NCI-H748 (cell line): ENCODE measurements at regions not wholly inside any gene's neighbourhood (a gene's known extent, or its start where the extent isn't known, plus 50 kb on each side); places are given as distances from the start of the nearest gene placed in this dataset.

Experiments used
- DNase-seq: peaks from one replicate; lab custom pipeline; 2025; ENCODE audit not compliant: unreplicated experiment; lab: John Stamatoyannopoulos, UW

DNA sequence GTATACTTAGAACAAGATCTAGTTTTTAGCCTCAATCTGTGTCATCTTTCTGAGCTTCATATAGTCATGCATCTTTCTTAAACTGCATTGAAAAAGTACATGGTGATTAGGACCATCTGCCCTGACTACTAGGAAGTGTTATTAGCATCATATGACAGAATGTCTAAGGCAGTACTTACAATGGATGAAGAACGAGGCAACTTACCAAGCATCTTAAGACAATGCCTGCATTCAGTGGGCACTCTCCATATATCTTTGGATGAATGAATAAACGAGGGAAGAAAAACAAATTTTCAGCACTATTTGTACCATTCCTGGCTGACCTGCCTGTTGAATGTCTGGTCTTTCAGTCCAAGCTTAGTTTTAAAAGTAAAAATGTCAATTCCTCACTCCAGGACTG is 185.4 kb upstream of the EPHA3 start:
- DNase-seq: no peak

DNA sequence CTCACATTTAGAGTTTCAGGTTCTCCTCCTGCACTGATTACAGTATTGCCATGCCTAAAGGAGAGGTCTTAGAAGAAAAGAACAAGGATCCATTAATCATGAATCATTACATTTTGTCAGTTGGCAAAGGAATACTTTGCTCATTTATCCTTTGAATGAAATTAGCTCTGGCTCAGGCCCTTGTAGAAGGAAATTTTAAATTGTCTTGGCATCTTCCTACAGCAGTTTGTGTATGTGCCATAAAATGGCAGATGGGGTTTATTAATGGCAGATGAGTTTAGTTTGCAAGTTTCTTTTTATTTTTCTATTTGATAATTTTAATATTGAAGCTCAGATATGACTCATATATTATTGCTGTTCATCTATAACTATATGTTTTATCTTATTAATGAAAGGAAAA is 181.2 kb upstream of the EPHA3 start:
- DNase-seq: no peak

DNA sequence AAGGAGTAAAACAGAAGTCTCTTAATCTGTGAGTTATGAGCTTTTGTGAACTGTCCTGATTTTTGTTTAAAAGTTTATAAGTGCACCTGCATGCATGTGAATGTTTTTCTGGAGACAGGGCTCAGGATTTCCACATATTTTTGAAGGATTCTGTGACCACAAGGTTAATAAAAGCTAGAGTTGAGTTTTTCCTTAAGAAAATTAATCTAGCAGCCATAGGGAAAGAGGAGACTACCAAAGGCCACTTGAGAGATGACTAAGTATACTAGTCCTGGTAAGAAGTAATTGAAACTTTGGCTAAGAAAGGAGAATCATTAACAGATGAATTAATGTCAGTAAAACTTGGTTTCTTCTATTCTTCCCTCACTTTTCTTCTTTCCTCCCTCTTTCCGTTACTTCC is 176.8 kb upstream of the EPHA3 start:
- no peak for DNase-seq

DNA sequence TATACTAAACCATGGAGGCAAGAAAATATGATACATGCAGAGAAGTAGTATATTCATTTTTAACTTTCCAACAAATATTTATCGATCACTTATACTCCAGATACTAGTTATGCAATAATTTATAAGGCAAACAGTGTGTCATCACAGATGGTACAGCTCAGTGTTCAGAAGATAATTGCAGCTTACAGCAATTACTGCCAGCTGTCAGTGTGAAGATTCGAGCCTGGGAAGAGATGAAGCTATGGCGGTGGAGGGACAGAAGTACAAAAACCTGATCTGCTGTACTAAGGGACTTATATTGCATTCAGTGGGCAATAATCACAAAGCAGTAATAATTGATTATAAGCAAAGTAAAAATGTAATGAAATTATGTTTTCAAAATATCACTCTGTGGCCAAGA is 170.6 kb upstream of the EPHA3 start:
- DNase-seq: peak; percentile 37

DNA sequence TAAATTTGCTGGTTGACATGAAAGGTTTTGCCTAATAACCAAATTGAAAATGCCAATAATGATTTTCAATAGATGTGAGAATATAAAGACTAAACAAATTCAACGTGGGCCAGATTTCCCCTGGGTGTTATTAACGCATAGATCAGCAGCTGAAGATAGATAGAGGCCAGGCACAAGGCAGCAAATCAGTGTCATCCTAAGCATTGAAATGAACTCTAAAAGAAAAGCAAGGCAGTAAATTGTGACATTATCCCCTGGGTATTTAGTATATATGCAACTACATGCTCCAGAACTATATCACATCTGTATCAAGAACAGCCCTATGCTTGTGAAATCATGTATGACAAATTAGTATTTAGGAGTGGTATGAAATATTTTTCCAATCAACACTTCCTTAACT is 167.1 kb upstream of the EPHA3 start:
- no peak for DNase-seq

DNA sequence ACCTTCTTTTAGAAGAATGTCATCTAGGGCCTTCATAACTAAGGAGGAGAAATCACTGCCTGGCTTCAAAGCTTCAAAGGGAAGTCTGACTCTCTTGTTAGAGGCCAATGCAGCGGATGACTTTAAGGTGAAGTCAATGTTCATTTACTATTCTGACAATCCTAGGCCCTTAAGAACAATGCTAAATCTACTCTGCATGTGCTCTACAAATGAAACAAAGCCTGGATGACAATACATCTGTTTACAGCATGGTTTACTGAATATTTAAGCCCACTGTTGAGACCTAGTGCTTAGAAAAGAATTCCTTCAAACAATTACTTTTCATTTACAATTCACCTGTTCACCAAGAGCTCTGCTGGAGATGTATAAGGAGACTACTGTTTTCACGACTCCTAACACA is 160.4 kb upstream of the EPHA3 start:
- DNase-seq: no peak

DNA sequence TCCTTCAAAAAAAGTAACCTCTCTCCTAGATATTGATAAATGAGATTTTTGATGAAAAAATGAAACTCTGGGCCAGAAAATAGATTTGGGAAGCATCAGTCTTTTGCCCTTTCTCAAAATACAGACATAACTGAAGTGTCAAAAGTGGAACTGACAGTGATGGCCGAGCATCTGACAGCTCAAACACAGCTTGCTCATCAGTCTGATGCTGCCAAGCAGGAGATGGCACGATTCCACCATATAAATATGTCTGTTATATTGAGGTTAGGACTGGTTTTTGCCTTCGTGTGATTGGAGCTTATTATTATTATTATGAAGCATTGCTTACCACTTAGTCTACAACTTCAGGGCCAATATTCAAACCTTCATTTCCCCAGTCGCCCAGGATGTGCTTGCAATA is 152.6 kb upstream of the EPHA3 start:
- no peak for DNase-seq

DNA sequence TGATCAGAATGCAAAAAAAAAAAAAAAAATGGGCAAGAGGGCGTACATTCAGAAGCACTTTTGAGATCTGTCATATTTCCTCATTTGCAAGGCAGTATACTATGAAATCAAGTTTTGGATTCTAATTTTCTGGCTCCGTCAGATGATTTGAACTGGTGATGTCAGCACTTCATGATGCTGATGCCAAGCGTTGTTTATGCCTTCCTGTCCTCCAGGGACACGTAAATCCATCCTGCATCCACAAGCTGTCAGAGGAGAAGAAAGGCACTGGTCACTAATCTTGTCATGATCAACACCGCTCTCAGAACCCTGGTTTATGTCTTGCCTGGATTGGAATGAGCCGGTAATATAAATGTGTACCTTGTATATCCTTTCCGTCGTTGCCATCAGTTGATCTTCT is 152.1 kb upstream of the EPHA3 start:
- no peak for DNase-seq

DNA sequence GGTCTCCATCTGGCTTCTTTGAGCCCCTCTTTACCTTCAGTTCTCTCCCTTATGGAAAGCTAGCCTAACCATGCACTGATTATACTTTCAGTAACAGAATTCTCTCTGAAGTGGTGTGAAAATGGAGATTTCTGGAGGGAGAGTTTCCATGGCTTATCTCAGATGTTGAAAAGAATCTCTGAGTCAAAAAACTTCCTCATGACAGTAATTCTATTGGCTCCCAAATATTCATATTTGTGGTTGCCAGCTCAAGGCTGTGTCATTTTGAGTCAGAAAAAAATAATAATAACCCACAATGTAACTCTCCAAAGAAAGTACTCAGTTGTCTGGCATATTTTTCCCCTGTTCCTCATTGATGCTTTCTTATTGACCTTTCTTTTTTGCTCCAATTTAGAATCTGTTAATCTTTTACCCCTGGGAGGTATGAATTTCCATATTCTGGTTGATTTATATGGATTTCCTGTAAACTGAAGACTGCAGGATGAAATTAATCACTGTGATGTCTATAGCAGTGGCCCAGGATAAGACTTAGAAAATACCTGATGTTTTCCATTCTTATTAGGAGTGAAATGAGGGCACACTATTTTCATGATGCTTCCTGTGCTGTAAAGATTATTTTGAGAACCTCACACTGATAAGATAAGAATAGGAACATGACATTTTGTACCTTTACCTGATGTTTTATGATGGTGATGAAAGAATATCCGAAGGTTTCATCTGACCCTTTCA is 149.5 kb upstream of the EPHA3 start:
- no peak for DNase-seq

DNA sequence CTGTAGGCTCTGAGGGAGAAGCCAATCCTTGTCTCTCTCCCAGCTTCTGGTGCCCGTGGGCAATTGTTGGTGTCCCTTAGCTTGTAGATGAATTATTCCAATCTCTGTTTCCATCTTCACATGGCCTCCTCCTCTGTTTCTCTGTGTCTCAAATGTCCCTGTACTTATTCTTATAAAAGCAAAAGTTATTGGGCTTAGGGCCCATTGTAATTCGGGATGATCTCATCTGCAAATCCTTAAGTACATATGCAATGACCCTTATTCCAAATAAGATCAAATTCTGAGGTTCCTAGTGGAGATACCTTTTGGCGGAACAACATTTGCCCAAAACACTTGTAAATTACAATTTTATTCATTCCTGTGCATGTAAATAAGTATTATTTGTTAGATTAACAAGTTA is 147.4 kb upstream of the EPHA3 start:
- DNase-seq: no peak

DNA sequence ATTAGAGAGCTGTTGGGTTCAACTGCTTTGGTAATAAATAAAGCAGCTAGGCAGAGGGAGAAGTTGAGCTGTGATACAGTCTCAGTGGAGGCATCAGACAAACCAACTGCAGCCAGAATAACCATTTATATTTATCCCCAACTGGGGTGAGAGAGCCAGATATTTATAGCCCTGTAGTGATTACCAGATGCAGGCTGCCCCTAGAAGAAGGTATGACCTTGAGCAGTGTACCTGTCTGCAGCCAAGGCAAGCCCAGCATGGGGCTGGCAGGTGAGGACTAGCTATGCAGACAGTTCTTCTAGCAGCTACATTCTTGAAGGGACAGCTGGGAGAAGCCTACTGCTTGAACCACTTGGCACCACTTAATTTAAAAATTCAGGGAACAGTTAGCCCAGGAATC is 144.4 kb upstream of the EPHA3 start:
- DNase-seq: no peak

DNA sequence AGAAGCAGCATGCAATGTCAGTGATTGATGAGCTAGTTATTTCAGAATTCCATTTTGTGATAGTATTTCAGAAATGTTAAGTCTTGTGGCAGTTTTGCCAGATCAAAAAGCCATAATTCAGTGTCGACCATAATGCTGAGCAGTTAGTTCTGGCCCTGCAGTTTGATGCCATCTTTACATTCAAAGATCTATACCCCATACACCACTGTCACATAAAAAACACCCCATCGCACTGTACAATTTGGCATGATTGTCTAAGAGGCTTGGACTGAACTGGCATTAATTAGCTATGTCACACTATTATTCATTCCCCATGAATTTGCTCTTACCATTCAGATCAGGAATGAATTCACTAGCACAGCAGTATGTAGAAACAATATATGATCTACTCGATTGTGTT is 127.7 kb upstream of the EPHA3 start:
- no peak for DNase-seq

DNA sequence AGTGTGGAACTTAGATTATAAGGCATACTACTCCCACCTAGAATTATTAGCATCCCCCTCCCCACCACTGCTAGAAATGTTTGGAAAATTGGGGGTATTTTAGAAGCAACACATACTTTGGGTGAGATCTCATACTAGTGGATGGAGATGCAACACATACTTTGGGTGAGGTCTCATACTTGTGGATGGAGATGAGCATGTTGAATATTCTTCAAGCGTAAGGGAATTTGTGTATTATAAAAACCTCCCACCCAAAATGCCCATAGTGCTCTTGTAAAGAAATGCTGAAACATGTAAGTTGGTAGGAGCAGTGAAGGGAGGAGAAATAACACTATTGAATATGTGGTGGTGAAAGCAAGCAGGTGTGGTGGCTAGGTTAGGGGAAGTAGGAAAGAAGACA is 124.0 kb upstream of the EPHA3 start:
- no peak for DNase-seq

DNA sequence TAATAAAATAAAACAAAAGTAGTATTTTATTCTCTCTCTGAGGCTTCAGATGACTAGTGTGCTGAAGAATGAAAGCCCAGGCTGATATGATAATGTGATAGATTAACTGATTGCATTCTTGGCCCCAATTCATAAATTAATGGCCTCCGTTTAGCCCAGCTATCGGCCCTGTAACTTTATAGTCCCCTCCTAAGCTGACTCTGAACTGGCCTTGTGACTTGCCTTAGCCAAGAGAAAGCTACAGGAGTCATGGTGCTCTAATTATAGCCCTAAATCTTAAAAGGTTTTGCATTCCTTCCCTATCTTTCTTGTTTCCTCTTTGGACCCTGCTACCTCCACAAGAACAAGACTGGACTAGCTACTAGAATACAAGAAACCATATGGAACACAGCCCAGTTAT is 123.2 kb upstream of the EPHA3 start:
- DNase-seq: no peak

DNA sequence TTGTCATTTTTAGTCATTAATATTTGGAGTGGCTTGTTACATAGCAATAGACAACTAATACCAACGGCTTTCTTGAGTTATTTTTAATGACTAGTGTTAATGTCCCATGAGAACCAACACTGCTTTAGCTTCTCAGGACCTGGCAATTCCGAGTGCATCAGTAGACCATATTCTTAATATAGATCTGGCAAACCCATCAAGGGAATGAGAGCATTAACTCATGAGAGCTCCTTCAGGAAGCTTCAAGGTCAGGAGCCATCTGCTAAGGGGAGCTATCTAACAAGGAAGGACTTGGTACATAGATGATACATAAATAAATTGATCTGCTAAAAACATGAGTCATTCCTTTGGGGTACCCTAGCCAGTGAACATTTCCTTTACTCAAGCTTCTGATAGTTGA is 122.6 kb upstream of the EPHA3 start:
- DNase-seq: no peak

DNA sequence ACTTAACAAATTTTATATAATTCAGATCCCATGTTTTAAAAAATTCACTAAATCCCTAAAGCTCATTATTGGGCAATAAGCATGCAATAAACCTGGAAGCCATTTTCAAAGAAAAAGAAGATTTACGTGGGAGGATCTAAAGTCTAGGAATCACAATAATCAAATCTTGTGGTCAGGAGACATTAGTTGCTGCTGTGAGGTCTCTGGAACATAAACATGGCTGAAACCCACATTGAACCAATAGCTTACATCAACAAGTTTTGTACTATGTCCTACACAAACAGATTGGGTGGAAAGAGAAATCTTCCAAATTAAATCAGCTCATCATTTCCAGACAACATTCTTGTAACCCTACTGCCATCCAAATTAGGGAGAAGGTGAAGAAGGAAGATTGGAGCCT is 121.9 kb upstream of the EPHA3 start:
- DNase-seq: no peak

DNA sequence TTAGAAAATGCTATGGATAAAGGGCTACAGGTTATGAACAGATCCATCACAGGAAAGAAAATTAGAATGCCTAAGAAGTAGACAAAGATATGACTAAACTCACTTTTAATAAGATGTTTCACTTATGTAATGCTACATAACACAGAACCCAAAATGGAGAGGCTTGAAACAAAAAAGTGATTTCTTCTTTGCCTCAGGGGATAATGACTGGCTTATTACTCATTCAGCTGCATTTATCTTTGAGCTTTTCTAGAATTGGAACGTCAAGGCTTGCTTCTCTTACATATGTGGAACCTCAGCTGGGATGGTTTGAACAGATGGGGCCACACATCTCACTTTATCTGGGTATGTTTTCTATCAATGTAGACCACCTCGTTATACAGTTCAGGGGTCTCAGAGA is 120.6 kb upstream of the EPHA3 start:
- no peak for DNase-seq

DNA sequence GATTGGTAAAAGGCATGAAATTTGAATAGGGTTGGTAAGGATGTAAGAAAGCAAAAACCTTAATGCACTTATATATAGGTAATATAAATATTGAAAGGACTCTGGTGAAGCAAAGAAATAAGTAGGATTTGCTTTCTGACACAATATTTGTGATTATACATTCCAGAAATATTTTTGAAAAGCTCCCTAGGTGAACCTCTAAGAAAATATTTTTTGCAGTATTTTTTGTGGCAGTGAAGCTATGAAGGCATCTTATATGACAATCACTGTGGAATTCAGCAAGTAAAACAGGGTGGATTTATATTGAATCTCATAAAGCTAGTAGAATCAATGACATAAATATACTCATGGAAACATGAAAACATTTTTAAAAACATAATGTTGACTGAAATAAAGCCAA is 119.6 kb upstream of the EPHA3 start:
- DNase-seq: no peak

DNA sequence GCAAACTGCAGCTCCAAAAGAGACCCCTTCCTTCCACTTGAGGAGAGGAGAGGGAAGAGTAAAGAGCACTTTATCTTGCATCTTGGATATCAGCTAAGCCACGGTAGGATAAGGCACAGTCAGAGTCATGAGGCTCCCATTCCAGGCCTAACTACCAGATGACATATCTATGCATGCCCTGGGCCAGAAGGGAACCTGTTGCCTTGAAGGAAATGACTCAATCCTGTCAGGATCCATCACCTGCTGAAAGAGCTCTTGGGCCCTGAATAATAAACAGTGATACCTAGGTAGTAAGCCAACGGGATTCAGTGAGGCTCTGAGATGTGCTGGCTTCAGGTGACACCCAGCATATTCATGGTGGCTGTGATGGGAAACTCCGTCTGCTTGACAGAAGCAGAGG is 118.5 kb upstream of the EPHA3 start:
- DNase-seq: no peak

DNA sequence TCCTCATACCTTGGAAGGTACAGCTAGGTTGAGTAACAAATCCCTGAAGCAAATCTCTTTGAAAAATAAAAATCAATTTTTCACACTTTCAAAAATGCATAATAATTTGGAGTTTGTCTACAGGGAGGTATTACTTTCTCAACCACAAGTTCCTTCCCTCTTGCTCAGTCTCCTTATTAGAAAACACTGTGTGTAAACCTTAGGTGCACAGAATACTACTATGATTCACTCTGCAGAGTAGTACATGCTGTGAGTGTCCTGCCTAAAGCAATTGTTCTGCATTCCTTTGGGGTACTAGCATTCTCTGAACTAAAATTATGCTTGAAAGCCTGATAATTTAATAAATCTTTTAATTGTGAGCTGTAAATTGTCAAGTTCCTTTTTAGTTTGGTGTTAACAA is 115.9 kb upstream of the EPHA3 start:
- DNase-seq: no peak

DNA sequence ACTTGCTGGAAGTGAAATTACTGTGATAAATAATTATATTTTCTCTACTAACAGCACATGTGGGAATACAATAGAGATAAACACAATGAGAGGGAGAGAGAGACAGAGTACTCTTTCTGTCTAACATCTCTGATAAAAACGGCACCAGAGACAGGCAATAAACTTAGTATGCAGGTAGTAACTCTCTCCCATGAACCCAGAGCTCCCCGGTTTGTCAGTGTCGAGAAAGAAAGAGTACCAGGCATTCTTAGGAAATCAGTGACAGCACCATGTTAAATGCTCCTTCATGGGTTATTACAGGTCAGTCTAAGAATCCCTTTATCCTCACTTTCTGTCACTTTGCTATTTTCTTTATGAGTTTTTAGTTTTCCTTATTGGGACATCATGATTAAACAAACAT is 110.7 kb upstream of the EPHA3 start:
- peak; percentile 19 for DNase-seq

DNA sequence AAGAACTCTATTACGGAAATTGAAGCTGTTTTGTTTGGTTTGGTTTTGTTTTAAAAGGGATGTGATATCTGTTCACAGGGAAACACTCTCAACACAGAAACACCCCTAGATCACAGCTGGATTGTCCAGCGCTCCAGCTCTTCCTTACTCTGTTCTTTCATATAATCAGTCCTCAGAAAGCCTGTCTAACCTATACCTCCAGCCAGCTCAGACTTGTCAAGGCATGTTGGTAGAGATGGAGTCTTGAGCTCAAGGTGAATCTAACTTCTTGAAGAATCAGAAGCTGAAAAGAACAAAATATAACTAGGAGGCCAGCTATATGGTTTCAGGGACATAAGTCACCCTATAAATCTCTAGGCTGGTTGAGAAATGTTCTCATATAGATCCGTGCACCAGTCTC is 110.2 kb upstream of the EPHA3 start:
- DNase-seq: no peak

DNA sequence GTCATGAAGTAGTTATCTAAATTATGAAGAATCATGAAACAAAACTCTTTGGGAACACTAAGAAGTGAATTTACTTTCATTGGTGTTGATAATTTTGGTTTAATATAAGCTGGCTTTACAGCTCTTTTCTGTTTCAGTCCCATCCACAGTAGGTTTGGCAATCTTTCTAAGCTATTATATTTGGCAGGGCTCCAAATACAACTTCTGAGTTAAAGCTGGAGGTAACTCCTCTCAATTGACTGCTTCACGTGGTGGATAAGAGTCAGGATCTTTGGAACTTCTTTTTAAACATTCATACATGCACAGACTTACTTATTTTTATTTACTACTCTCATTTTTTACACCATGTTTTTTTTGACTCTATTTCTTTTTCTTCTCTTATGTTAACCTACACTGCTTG is 106.5 kb upstream of the EPHA3 start:
- no peak for DNase-seq

DNA sequence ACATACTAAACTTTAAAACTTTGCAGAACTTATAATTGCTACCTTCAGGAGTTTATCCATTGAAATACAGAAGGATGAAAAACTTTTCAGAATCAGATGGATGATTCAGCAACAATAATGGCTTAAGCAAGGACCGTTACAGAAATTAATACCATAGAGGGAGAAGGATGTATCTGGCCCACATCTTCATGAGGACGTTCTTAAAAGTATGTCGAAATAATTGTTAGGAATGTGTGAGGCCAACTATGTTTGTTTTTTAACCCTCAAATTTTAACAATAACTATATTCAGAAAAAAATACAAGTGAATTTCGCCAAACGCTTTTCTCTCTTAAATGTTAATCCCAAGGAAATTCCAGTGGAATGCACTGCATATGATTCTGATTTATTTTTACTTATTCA is 105.2 kb upstream of the EPHA3 start:
- no peak for DNase-seq
